ENCODE measurements at regions not wholly inside any gene's neighbourhood (a gene's known extent, or its start where the extent isn't known, plus 50 kb on each side); places are given as distances from the start of the nearest gene placed in this dataset.

- peak; percentile 56 for DNase-seq (ENCODE audit: low spot score)
Measured at GRCh38 chr9:16154521-16155078, 601.8 kb downstream of the CCDC171 start.

GRCh38 chr9:16155878-16156277, 603.0 kb downstream of the CCDC171 start:
- DNase-seq (ENCODE audit: low spot score), result peak; percentile 82

GRCh38 chr9:16157216-16157615, 604.4 kb downstream of the CCDC171 start:
- peak; percentile 84 for DNase-seq (ENCODE audit: low spot score)

- DNase-seq (ENCODE audit: low spot score), result no peak
Measured at GRCh38 chr9:16157651-16158050, 604.8 kb downstream of the CCDC171 start.

GRCh38 chr9:16158093-16158492, 605.2 kb downstream of the CCDC171 start:
- DNase-seq (ENCODE audit: low spot score), result peak; percentile 60

GRCh38 chr9:16161483-16161882, 608.6 kb downstream of the CCDC171 start:
- DNase-seq (ENCODE audit: low spot score), result no peak

GRCh38 chr9:16170119-16170518, 617.3 kb downstream of the CCDC171 start:
- no peak for DNase-seq (ENCODE audit: low spot score)

- DNase-seq (ENCODE audit: low spot score), result peak; percentile 47
Measured at GRCh38 chr9:16171911-16172310, 619.1 kb downstream of the CCDC171 start.

- DNase-seq (ENCODE audit: low spot score), result no peak
Measured at GRCh38 chr9:16172796-16173195, 620.0 kb downstream of the CCDC171 start.

GRCh38 chr9:16174915-16175314, 622.1 kb downstream of the CCDC171 start:
- DNase-seq (ENCODE audit: low spot score), result no peak

GRCh38 chr9:16175461-16175860, 622.6 kb downstream of the CCDC171 start:
- no peak for DNase-seq (ENCODE audit: low spot score)

GRCh38 chr9:16178294-16178693, 625.5 kb downstream of the CCDC171 start:
- DNase-seq (ENCODE audit: low spot score), result peak; percentile 52

GRCh38 chr9:16179566-16179965, 626.7 kb downstream of the CCDC171 start:
- no peak for DNase-seq (ENCODE audit: low spot score)

GRCh38 chr9:16180091-16180490, 627.2 kb downstream of the CCDC171 start:
- DNase-seq (ENCODE audit: low spot score), result no peak

- no peak for DNase-seq (ENCODE audit: low spot score)
Measured at GRCh38 chr9:16180546-16180945, 627.7 kb downstream of the CCDC171 start.

- DNase-seq (ENCODE audit: low spot score), result no peak
Measured at GRCh38 chr9:16181539-16181938, 628.7 kb downstream of the CCDC171 start.

GRCh38 chr9:16182784-16183183, 629.9 kb downstream of the CCDC171 start:
- DNase-seq (ENCODE audit: low spot score), result no peak

- DNase-seq (ENCODE audit: low spot score), result no peak
Measured at GRCh38 chr9:16184964-16185646, 632.3 kb downstream of the CCDC171 start.

- no peak for DNase-seq (ENCODE audit: low spot score)
Measured at GRCh38 chr9:16191191-16191590, 638.3 kb downstream of the CCDC171 start.

- DNase-seq (ENCODE audit: low spot score), result peak; percentile 54
Measured at GRCh38 chr9:16191691-16192402, 639.0 kb downstream of the CCDC171 start.

GRCh38 chr9:16192403-16193017, 639.7 kb downstream of the CCDC171 start:
- no peak for DNase-seq (ENCODE audit: low spot score)

- no peak for DNase-seq (ENCODE audit: low spot score)
Measured at GRCh38 chr9:16193066-16193465, 640.2 kb downstream of the CCDC171 start.

Measured in SK-N-DZ (cell line).